NCI-H2196 treated with DMSO at 0.1 percent for 48 hours (cell line): ENCODE measurements at regions not wholly inside any gene's neighbourhood (a gene's known extent, or its start where the extent isn't known, plus 50 kb on each side); places are given as distances from the start of the nearest gene placed in this dataset.
"Not testable (repeated sequence)": the region's sequence is repeated elsewhere in the genome, so short reads cannot be mapped to it uniquely, and the experiment has no call there.

Source experiments
- DNase-seq: peaks from one replicate; lab custom pipeline; 2025; ENCODE audit not compliant: unreplicated experiment; lab: John Stamatoyannopoulos, UW

DNA sequence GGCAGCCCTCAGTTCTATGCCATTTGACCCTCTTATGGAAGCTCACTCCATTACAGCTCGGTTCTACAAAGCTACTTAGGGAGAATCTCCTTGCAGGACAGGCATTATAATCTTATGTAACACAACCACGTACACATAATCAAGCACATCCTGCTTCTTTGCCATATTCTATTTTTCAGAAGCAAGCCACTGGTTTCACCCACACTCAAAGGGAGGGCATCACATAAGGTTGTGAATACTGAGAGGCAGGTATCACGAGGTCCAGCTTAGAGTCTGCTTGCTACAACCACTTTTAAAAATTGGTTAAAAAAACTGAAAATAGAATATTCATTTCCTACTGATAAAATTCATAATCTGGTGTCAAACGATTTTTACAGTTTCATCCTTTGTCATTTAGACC lies 589.2 kb downstream of the SLC16A7 start:
- no peak for DNase-seq

DNA sequence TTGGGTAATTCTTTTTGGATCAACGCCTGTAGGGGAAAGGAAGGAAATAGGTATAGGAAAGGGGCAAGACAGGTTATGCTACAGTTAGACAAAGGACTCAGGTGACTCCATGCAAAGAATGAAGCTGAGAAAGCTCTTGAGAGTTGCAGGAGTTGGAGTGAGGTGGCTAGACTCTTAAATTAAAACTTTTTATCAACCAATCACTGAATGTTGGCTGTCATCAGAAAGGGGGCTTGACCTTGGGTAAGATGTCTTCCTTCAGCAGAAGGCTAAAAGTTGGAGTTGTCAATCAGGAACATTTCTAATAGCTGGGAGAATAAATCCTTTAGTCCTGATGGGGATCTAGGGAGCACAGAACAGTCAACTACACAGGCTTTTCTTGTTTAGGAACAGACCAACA lies 595.4 kb downstream of the SLC16A7 start:
- DNase-seq: no peak

DNA sequence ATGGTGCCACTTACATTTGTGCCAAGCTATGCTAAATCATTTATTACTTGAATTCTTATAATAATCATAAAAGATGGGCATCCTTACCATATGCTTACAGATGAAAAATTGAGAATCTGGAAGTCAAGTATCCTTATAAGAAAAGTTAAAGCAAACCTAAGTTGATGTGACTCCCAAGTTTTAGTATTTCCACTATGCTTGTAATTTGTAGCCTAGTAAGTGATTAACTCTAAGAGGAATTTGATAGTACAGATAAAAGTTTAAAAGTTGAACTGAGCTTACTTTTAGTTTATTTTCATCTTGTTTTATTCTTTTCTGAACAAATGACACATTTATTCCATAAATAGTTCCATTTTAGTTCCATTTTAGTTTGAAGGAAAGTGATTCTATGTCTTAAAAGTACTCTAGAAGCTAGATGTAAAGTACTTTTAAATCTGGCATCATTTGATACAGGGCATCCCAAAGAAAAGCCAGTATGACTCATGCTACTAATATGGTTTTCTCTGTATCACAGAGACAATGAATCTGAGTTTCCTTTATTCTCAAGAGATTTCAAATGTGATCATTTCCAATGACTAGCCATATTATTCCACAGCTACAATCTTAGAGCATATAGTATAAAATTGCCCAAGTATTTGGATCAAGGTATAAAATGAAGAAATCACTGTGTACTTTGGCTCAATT lies 596.0 kb downstream of the SLC16A7 start:
- no peak for DNase-seq

DNA sequence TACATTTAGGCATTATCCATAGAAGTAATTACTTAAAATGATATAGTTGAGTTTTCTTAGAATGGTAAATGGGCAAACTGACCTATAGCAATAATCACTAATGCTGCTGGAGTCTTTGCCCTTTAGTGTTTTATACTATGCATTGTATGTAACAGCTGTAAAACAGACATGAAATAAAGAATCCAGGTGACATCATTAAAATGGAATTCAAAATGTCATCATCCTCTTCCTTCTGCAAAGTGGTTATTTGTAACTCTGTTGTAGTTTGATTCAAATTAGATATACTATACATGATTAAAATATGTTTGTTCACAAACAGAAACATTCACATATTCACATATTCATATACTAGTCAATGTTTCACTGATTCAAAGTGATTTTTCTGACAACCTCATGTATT lies 598.8 kb downstream of the SLC16A7 start:
- DNase-seq: no peak

- no peak for DNase-seq
Measured at GRCh38 chr12:60195483-60195882, 599.7 kb downstream of the SLC16A7 start.

- DNase-seq: no peak
Measured at GRCh38 chr12:60196366-60196765, 600.5 kb downstream of the SLC16A7 start.

- DNase-seq: no peak
Measured at GRCh38 chr12:60197589-60197988, 601.8 kb downstream of the SLC16A7 start.

DNA sequence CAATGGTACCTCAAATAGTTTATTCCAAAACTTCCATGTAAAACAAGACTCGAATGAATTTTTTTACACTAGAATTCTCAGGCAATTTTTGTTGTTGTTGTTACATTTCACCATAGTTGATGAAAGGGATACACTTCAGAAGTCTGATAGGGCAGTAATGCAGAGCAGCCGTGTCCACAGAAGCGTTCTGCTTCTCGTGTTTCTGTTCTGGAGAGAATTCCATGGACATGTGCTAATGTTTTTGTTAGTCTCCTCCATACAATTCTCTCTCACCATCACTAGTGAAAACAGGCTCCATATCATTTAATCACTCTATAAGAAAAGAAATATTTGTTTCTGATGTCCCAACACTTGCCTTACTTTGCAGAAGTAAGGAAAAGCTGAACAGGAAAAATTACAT lies 606.1 kb downstream of the SLC16A7 start:
- DNase-seq: no peak

DNA sequence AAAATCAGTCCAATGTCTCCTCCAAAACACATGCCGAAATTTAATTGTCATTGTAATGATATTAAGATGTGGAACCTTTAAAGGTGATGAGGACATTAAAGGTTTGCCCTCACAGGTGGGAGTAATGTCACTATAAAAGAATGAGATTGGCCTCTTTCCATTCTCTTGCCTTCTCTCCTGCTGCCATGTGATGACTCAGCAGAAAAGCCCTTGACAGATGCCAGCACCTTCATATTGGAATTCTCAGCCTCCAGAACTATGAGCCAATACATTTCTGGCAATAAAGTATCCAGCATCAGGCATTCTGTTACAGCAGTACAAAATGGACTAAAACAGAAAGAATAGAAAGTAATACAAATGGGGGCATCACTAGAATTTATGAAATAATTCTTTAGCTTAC lies 609.7 kb downstream of the SLC16A7 start:
- no peak for DNase-seq

- no peak for DNase-seq
Measured at GRCh38 chr12:60209521-60209920, 613.7 kb downstream of the SLC16A7 start.

DNA sequence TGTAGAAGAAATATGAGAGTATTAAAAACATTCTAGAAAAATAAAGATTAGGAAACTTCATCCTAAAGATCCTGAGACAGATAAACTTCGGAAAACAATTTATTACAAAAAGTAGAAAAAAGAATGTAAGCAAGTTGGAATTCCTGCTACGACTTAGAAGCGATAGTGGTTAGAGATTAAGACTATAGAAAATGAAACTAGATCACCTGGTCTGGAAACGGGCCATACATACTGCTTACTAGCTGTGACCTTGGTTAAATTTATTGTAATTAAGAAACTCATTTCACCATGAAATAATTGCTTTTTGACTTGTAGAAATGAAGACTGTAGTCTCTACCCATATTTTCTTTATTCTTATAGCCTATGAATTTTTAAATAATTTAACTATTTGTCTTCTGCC lies 614.1 kb downstream of the SLC16A7 start:
- DNase-seq: no peak

DNA sequence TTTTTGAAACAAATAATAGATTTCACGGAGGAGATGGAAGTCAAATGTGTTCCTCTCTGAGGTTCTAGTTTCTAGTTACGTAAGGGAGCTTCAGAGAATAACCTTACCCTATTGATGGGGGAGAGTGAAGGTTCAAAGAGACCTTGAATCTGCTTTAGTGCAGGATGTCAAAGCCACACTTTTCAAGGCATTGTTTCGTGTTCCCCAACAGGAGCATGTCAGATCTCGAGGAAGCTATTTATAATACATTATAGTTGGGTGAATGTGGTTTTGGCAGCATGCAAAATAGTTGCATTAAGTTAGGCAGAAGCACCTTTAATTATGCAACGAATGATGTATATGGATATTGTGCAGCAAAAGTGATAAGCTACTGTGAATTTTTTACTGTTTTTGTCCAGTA lies 614.9 kb downstream of the SLC16A7 start:
- DNase-seq: no peak

DNA sequence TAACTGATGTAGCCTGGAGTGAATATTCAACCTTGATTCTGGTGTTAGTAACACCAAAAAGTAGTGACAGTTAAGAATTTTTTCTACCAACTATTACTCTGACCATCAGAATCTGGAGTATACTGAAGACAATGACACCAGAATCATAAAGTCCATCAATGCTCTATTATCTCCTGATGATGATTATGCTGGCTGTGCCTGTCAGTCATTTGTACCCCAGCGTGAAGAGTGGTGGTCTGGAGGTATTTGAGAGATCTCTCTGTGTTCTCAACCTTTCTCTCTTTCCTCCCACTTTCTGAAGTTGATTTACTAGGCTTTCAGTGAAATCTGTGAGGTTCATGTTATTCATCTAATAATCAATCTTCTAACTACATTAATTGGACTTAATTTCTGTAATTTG lies 615.4 kb downstream of the SLC16A7 start:
- DNase-seq: no peak

- DNase-seq: no peak
Measured at GRCh38 chr12:60212159-60213000, 616.6 kb downstream of the SLC16A7 start.

- not testable (repeated sequence) for DNase-seq
Measured at GRCh38 chr12:60213272-60213671, 617.4 kb downstream of the SLC16A7 start.

- no peak for DNase-seq
Measured at GRCh38 chr12:60216226-60216625, 620.4 kb downstream of the SLC16A7 start.

DNA sequence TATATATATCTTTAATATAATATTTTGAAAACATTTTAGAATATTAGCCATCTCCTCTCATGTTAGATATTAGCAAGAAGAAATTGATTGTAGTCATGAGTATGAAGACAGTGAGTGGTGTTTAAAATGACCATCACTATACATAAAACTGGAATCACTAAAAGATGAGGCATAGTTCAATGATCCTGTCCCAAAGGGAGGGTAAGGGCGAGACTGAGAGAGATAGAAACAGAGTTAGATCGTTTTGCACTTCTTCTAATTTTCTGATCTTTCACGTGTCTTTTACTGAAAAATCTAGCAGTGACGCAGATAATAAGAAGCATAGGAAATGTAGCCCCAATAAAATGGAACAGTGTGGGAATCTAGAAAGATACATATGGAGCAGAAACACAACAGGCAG lies 627.4 kb downstream of the SLC16A7 start:
- DNase-seq: no peak

- no peak for DNase-seq
Measured at GRCh38 chr12:60225216-60226000, 629.6 kb downstream of the SLC16A7 start.

DNA sequence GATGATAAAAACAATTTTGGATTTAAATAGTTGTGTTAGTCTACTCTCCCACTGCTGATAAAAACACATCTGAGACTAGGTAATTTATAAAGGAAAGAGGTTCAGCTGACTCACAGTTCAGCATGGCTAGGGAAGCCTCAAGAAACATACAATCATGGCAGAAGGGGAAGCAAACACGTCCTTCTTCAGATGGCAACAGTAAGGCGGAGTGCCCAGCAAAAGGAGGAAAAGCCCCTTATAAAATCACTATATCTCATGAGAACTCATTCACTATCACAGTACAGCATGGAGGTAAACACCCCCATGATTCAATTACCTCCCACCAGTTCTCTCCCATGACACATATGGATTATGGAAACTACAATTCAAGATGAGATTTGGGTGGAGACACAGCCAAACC lies 632.1 kb downstream of the SLC16A7 start:
- DNase-seq: no peak

- DNase-seq: no peak
Measured at GRCh38 chr12:60230056-60230455, 634.2 kb downstream of the SLC16A7 start.

DNA sequence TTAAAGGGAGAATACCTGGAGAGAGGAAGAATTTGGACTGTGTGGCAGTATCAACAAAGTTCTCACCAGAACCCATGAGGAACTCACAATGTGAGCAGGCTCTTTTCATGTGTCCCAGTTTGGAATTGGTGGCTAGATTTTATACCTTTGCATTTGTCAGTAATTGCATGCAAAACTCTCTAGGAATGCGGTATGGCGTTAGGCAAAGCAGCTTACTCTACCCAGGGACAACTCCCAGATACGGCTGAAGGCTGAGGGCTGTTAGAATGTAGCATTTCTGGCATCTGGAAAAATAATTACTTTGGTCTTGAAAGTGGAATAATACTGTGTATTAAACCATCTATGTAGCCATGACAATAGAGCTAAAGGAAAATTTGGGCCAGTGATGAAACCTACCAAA lies 635.5 kb downstream of the SLC16A7 start:
- no peak for DNase-seq
